Tibial nerve (tissue), 4 donors: ENCODE measurements at regions not wholly inside any gene's neighbourhood (a gene's known extent, or its start where the extent isn't known, plus 50 kb on each side); places are given as distances from the start of the nearest gene placed in this dataset.

ENCODE experiments used
- EP300 ChIP-seq, 2 donors: sonication (generic); formaldehyde crosslinking; IDR thresholded peaks; one replicate each; pipeline ENCODE4 v1.6.1; 2017; ENCODE audit warnings: antibody characterized with exemption in 2 of 2, mild to moderate bottlenecking in 1 of 2
- POLR2A ChIP-seq, 2 donors: fragments of 450-650 bp; IDR thresholded peaks; one replicate each; pipeline ENCODE4 v1.6.1; 2017; ENCODE audit warnings: antibody characterized with exemption in 2 of 2, mild to moderate bottlenecking in 2 of 2, moderate library complexity in 2 of 2
- TF ChIP-seq, protein P1 (sequence below), 5 experiments: fragments of 200-600 bp in 3 of 5; fragments of 450-650 bp in 2 of 5; sonication (generic) in 3 of 5; IDR thresholded peaks; one replicate each; pipeline ENCODE4 v1.5.1; 2016 to 2019; ENCODE audit warnings: antibody characterized with exemption in 5 of 5, mild to moderate bottlenecking in 3 of 5, moderate library complexity in 2 of 5

DNA sequence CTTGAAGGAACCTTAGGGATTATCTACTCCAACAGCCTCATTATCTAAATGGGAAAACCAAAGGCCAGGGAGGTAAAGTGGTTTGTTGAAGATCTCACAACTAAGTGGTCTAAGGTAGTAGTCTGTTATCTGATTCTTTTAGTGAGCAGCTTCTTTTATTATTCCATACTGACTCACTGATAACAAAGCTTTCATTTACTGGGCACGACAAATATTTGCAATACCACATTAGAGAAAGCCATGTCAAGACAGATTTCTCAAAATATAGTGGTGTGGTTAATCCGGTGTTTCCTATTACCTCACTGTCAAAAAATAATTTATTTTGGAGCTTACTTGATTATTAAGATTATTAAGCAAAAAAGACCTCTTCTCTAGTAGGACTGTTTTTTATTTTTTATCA is 369.1 kb downstream of the S1PR1 start:
- TF ChIP-seq, protein P1, sequence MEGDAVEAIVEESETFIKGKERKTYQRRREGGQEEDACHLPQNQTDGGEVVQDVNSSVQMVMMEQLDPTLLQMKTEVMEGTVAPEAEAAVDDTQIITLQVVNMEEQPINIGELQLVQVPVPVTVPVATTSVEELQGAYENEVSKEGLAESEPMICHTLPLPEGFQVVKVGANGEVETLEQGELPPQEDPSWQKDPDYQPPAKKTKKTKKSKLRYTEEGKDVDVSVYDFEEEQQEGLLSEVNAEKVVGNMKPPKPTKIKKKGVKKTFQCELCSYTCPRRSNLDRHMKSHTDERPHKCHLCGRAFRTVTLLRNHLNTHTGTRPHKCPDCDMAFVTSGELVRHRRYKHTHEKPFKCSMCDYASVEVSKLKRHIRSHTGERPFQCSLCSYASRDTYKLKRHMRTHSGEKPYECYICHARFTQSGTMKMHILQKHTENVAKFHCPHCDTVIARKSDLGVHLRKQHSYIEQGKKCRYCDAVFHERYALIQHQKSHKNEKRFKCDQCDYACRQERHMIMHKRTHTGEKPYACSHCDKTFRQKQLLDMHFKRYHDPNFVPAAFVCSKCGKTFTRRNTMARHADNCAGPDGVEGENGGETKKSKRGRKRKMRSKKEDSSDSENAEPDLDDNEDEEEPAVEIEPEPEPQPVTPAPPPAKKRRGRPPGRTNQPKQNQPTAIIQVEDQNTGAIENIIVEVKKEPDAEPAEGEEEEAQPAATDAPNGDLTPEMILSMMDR (IDR thresholded peaks at IDR 0.05), result no peak
- TF ChIP-seq POLR2A (IDR thresholded peaks at IDR 0.05) (no peak), EP300 (IDR thresholded peaks at IDR 0.05) (no peak)
